Activated CD4-positive, alpha-beta T cell treated with anti-CD3 and anti-CD28 coated beads, Interleukin-2, amount 10 ng/mL, durations not matched to agents 24 days and 14 days (primary cell): ENCODE measurements at regions not wholly inside any gene's neighbourhood (a gene's known extent, or its start where the extent isn't known, plus 50 kb on each side); places are given as distances from the start of the nearest gene placed in this dataset.

Source experiments
- DNase-seq: peaks from one replicate; pipeline ENCODE4 v3.0.0; 2022
- H3K27ac Mint-ChIP-seq: one replicate; pipeline ENCODE4 v1.8.0; 2022; ENCODE audit warnings: mild to moderate bottlenecking, mixed read lengths
- H3K27me3 Mint-ChIP-seq: one replicate; pipeline ENCODE4 v1.8.0; 2022; ENCODE audit warnings: mixed read lengths
- H3K36me3 Mint-ChIP-seq: one replicate; pipeline ENCODE4 v1.8.0; 2022; ENCODE audit warnings: low read depth, mild to moderate bottlenecking, mixed read lengths
- H3K4me1 Mint-ChIP-seq: one replicate; pipeline ENCODE4 v1.8.0; 2021; ENCODE audit warnings: mixed read lengths
- H3K4me3 Mint-ChIP-seq: one replicate; pipeline ENCODE4 v1.8.0; 2022; ENCODE audit warnings: mild to moderate bottlenecking, moderate library complexity, mixed read lengths
- H3K9me3 Mint-ChIP-seq: one replicate; pipeline ENCODE4 v1.8.0; 2021; ENCODE audit warnings: mixed read lengths
- intact Hi-C: fragments of 100-400 bp; cut with micrococcal nuclease; formaldehyde crosslinking; loops from one replicate; pipeline ENCODE4 v1.15.1; 2023

- H3K27me3 Mint-ChIP-seq: no peaks in the 10 kb centered on the region
- intact Hi-C loops: no loop called here
- H3K9me3 Mint-ChIP-seq: no peaks in the 10 kb centered on the region
- H3K4me3 Mint-ChIP-seq: no peak overlapping the region
- H3K36me3 Mint-ChIP-seq: no peaks in the 10 kb centered on the region
- no peaks in the 10 kb centered on the region for H3K4me1 Mint-ChIP-seq
- DNase-seq: no peak
- no peak overlapping the region for H3K27ac Mint-ChIP-seq
These were observed 135.3 kb upstream of the HS3ST1 start for GRCh38 chr4:11564021-11564420.

DNA sequence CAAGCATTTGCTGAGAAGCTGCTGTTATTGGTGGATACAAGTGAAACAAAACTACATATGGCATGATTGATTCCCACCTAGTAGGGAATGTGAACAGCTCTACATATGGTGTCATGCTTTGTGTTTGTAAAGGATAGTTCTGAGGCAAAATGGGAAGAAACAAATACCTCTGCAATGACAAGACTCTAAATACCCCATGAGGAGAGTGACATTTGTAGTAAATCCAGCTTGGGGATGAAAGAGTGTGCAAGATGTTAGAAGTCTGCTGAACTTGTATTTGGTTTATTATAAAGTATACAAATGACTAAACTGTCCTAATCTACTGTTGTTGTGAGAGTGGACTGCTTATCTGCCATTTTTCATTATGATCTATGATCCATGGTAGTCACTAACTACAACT is 120.8 kb upstream of the HS3ST1 start:
- no peak for DNase-seq
- H3K36me3 Mint-ChIP-seq: no peaks in the 10 kb centered on the region
- no peak overlapping the region for H3K4me3 Mint-ChIP-seq
- H3K9me3 Mint-ChIP-seq: no peaks in the 10 kb centered on the region
- no peaks in the 10 kb centered on the region for H3K27me3 Mint-ChIP-seq
- H3K4me1 Mint-ChIP-seq: no peaks in the 10 kb centered on the region
- H3K27ac Mint-ChIP-seq: no peak overlapping the region
- intact Hi-C loops: no loop called here

DNA sequence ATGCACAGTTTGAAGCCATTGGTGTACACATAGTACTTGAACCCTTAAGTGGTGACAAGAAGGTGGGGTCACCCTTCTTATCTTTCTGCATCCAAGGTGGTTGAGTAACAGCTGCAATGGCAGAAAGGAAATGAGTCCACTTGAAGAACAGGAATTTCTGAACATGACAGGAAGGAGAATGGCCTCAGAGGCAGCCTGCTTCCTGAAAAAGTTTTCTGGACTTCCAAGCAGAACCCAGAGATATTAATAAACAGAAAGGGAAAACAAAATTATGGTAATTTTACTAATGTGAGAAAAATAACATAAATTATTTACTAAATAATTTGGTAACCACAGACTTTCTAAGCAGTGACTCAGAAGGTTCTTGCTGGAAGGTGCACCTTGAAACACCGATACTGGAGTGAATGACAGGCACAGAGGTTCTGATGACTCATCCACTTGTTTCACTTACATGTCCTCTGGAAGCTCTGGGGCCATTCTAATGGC is 119.9 kb upstream of the HS3ST1 start:
- Mint-ChIP-seq H3K36me3 (no peaks in the 10 kb centered on the region), H3K27me3 (no peaks in the 10 kb centered on the region), H3K4me3 (no peak overlapping the region), H3K27ac (no peak overlapping the region), H3K9me3 (no peaks in the 10 kb centered on the region), H3K4me1 (no peaks in the 10 kb centered on the region)
- DNase-seq: no peak
- intact Hi-C loops: no loop called here

DNA sequence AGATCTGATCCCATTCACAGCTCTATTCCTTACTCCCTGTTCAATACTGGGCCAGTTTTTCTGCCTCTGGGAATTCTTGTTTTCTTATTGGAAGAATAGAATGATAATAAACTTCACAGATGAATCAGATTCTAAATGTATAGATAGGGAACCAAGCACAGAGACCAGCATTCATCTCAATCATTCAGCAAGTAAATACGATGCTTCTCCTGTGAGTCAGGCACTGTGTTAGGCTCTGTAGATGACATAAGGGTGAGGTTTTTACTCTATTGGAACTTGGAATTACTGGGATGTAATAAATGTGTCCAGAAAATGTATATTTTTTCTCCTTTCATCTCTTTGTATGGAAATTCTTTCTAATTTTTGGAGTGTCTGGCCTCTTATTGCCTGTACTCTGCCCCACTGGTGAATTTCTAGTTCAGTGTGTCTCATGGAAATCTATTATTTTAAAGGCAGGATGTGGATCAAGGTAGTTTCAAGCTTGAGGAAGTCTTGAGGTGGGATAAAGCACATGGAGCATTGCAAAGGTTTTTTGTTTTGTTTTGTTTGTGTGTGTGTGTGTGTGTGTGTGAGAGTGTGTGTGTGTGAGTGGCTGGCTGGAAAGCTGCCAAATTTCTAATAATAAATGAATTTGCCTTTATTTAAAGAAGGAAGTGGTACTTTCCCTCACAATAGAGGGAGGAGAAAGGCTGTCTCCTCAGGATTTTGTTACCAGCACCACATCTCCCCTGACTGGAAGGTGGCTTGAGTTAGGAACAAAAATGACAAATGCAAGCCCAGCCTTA is 117.9 kb upstream of the HS3ST1 start:
- Mint-ChIP-seq H3K4me3 (no peak overlapping the region), H3K27me3 (no peaks in the 10 kb centered on the region), H3K9me3 (no peaks in the 10 kb centered on the region), H3K4me1 (no peaks in the 10 kb centered on the region), H3K36me3 (no peaks in the 10 kb centered on the region), H3K27ac (no peak overlapping the region)
- intact Hi-C loops: no loop called here
- DNase-seq: no peak

DNA sequence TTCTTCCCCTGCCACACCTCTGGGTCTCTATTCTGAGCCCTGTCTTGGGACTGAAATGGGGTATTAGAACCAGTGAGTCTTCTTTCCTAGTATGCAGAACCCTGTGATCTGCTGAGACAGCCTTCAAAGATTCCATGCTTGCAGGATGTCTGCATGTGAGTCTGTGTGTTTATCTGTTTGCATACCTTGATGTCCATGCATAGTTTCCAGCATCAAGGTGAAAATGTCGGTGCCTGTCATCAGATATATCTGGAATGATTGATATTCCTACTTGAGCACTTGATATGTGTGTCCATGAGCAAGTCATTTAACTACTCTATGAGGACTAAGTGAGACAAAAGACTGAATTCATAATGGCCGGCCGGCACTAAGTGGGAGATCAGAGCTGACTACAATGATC is 117.0 kb upstream of the HS3ST1 start:
- Mint-ChIP-seq H3K9me3 (no peaks in the 10 kb centered on the region), H3K4me1 (no peaks in the 10 kb centered on the region), H3K27me3 (no peaks in the 10 kb centered on the region), H3K4me3 (no peak overlapping the region), H3K36me3 (no peaks in the 10 kb centered on the region), H3K27ac (no peak overlapping the region)
- intact Hi-C loops: no loop called here
- DNase-seq: no peak

DNA sequence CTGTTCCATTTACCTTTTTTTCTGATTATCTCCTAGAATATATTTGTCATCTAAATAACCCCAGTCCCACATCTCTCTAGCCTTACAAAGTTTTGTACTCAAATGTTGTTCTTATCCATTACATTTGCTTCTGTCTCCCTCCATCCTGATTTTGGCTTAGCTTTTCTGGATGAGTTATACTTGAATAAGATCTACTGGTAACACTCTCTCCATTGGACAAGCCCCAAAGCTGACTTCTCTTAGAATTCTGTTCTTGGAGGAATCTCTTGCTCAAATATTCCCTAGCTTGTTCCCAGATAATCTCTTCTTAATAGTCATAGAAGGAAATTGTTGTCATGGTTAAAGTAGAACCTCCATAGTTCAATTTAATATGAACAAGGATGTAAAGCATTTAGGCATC is 115.5 kb upstream of the HS3ST1 start:
- Mint-ChIP-seq H3K4me3 (no peak overlapping the region), H3K27me3 (no peaks in the 10 kb centered on the region), H3K27ac (no peak overlapping the region), H3K9me3 (no peaks in the 10 kb centered on the region), H3K4me1 (no peaks in the 10 kb centered on the region), H3K36me3 (no peaks in the 10 kb centered on the region)
- DNase-seq: no peak
- intact Hi-C loops: no loop called here

- intact Hi-C loops: no loop called here
- Mint-ChIP-seq H3K4me1 (no peaks in the 10 kb centered on the region), H3K27ac (no peak overlapping the region), H3K4me3 (no peak overlapping the region), H3K9me3 (no peaks in the 10 kb centered on the region), H3K27me3 (no peaks in the 10 kb centered on the region), H3K36me3 (no peaks in the 10 kb centered on the region)
- DNase-seq: no peak
These were observed 115.0 kb upstream of the HS3ST1 start for GRCh38 chr4:11543706-11544105.

GRCh38 chr4:11542952-11543351 is 114.3 kb upstream of the HS3ST1 start:
- intact Hi-C loops: no loop called here
- DNase-seq: no peak
- no peak overlapping the region for H3K4me3 Mint-ChIP-seq
- H3K36me3 Mint-ChIP-seq: no peaks in the 10 kb centered on the region
- H3K27ac Mint-ChIP-seq: no peak overlapping the region
- no peaks in the 10 kb centered on the region for H3K9me3 Mint-ChIP-seq
- H3K4me1 Mint-ChIP-seq: no peaks in the 10 kb centered on the region
- no peaks in the 10 kb centered on the region for H3K27me3 Mint-ChIP-seq

GRCh38 chr4:11537846-11538245 is 109.2 kb upstream of the HS3ST1 start:
- no peaks in the 10 kb centered on the region for H3K9me3 Mint-ChIP-seq
- H3K27ac Mint-ChIP-seq: no peak overlapping the region
- H3K36me3 Mint-ChIP-seq: no peaks in the 10 kb centered on the region
- no peaks in the 10 kb centered on the region for H3K27me3 Mint-ChIP-seq
- intact Hi-C loops: no loop called here
- DNase-seq: no peak
- H3K4me1 Mint-ChIP-seq: no peaks in the 10 kb centered on the region
- no peak overlapping the region for H3K4me3 Mint-ChIP-seq

GRCh38 chr4:11535333-11535732 is 106.6 kb upstream of the HS3ST1 start:
- intact Hi-C loops: no loop called here
- no peaks in the 10 kb centered on the region for H3K27me3 Mint-ChIP-seq
- no peak overlapping the region for H3K4me3 Mint-ChIP-seq
- H3K36me3 Mint-ChIP-seq: no peaks in the 10 kb centered on the region
- no peak overlapping the region for H3K27ac Mint-ChIP-seq
- no peak for DNase-seq
- no peaks in the 10 kb centered on the region for H3K9me3 Mint-ChIP-seq
- no peaks in the 10 kb centered on the region for H3K4me1 Mint-ChIP-seq

GRCh38 chr4:11534623-11535302 is 106.1 kb upstream of the HS3ST1 start:
- Mint-ChIP-seq H3K9me3 (no peaks in the 10 kb centered on the region), H3K36me3 (no peaks in the 10 kb centered on the region), H3K4me3 (no peak overlapping the region), H3K27ac (no peak overlapping the region), H3K4me1 (no peaks in the 10 kb centered on the region), H3K27me3 (no peaks in the 10 kb centered on the region)
- no peak for DNase-seq
- intact Hi-C loops: no loop called here

DNA sequence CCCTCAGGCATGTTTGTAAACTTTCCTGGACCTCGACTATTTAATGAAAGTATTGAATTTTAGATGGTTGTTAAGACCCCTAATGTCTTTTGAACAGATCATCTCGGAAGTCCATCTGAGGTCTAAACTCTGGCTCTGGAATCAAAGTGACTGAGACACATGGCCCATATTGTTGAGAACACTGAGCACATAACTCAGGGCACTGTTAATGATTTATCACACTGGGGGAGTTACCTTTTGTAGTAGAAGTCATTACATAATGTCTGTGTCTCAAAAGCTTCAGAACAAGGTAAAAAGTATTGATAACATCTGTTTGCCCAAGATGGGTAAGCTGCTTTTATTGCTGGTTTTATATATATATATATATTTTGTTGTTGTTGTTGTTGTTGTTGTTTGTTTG is 103.4 kb upstream of the HS3ST1 start:
- H3K27me3 Mint-ChIP-seq: no peaks in the 10 kb centered on the region
- intact Hi-C loops: no loop called here
- no peak overlapping the region for H3K27ac Mint-ChIP-seq
- no peak overlapping the region for H3K4me3 Mint-ChIP-seq
- DNase-seq: no peak
- no peaks in the 10 kb centered on the region for H3K4me1 Mint-ChIP-seq
- no peaks in the 10 kb centered on the region for H3K36me3 Mint-ChIP-seq
- no peaks in the 10 kb centered on the region for H3K9me3 Mint-ChIP-seq

DNA sequence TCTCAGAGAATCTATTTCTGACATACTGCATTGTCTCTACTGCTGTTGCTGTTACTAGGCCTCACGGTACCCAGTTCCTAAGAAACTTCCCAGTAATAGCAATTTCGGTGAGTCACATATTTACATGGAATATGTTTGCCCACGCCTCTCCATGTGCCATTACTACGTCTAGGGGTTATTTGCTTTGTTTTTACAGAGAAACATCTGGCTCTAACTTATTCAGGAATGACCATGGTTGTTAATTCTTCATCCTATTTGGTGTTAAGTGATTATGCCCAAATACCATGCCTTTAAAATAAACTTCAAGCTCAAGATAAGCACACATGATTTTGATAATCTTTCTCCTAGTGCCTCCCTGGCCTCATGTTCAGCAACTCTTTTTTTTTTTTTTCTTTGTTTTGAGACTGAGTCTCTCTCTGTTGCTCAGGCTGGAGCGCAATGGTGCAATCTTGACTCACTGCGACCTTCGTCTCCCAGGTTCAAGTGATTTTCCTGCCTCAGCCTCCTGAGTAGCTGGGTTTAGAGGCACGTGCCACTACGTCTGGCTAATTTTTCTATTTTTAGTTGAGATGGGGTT is 101.0 kb upstream of the HS3ST1 start:
- H3K27ac Mint-ChIP-seq: no peak overlapping the region
- no peak overlapping the region for H3K4me3 Mint-ChIP-seq
- H3K9me3 Mint-ChIP-seq: peaks cover 4% of the 10 kb centered on the region
- H3K27me3 Mint-ChIP-seq: no peaks in the 10 kb centered on the region
- H3K4me1 Mint-ChIP-seq: no peaks in the 10 kb centered on the region
- intact Hi-C loops: no loop called here
- no peaks in the 10 kb centered on the region for H3K36me3 Mint-ChIP-seq
- no peak for DNase-seq

DNA sequence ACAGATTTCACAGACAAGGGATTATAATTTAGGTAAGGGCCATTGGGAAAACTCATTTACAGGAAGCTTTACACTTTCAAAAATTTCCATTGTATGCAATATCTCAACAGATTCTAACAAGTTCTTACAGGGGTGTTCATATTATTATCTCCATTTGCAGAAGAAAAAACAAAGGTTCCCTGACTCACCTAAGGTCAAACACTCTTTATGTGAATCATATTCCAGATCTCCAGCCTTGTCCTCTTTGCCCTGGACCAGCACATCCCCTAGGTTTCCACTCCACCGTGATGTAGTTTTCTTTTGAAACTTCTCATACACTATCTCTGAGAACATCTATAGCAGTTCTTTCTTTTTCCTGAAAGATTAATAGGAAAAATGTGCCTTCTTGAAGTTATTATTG is 96.4 kb upstream of the HS3ST1 start:
- Mint-ChIP-seq H3K27ac (no peak overlapping the region), H3K27me3 (no peaks in the 10 kb centered on the region), H3K4me1 (no peaks in the 10 kb centered on the region), H3K36me3 (no peaks in the 10 kb centered on the region), H3K9me3 (peaks cover 4% of the 10 kb centered on the region), H3K4me3 (no peak overlapping the region)
- intact Hi-C loops: no loop called here
- no peak for DNase-seq
